ENCODE measurements at regions not wholly inside any gene's neighbourhood (a gene's known extent, or its start where the extent isn't known, plus 50 kb on each side); places are given as distances from the start of the nearest gene placed in this dataset.

DNA sequence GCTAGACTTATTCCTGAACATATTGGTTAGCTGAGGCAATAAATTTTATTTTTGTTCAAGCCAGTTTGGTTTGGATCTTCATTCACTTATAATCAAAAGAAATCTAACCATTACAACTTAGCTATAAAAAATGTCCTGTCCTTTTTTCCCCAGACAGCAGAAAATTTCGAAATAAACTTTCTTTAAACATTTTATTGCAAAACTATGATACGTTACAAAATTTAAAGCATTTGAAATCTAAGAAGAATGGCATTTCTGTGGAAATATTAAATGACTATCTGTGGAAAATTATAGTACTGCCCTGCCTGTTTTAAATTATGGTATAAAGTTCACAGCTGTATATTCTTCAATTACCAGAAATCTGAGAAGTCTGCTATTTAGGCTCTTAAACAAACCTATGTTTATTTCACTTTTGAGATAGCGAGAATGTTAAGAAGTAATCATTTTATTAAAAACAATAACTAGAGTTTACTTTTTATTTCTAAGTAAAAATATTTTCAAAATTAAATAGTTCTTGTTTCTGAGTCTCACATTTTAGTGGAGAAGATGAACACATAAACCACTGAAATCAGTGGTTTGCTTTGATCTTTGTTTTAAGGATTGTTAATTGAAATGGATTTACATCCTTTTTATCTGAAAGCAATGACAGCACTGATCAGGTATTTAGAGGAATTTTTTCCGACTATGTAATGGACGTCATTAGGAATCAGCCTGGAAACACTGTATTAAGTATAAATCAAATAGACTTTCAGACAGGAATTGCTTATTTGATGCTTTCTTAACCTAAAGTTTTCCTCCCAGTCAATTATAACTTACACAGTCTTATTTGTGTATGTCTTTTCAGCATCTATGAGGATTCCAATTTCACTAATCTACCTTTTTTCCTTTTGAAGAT is 553.7 kb downstream of the COL12A1 start:
- no peak for TF ChIP-seq YY1 (IDR thresholded peaks at IDR 0.05; ENCODE audit: insufficient read depth, insufficient read length)
- TF ChIP-seq SUZ12 (IDR thresholded peaks at IDR 0.05; ENCODE audit: extremely low read depth, insufficient read depth, insufficient read length) = no peak

Measured in NT2/D1 (cell line).